Endodermal cell (in vitro differentiated cells): ENCODE measurements at regions not wholly inside any gene's neighbourhood (a gene's known extent, or its start where the extent isn't known, plus 50 kb on each side); places are given as distances from the start of the nearest gene placed in this dataset.

Experiments used
- DNase-seq: peaks from one replicate; pipeline ENCODE4 v3.0.0-alpha.2; 2017
- H3K27ac ChIP-seq: 2 replicates; pipeline ENCODE4 v1.5.1; 2013; ENCODE audit warnings: mild to moderate bottlenecking, low read depth, low read length, moderate library complexity
- H3K27me3 ChIP-seq: 2 replicates; pipeline ENCODE4 v1.6.1; 2013; ENCODE audit warnings: mild to moderate bottlenecking, low read length, moderate library complexity; ENCODE audit not compliant: insufficient read depth, control insufficient read depth, poor library complexity, severe bottlenecking
- H3K36me3 ChIP-seq: 2 replicates; pipeline ENCODE4 v1.7.0; 2013; ENCODE audit warnings: mild to moderate bottlenecking, low read length, moderate library complexity; ENCODE audit not compliant: control insufficient read depth, insufficient read depth
- H3K4me1 ChIP-seq: one replicate; pipeline ENCODE4 v1.7.0; 2013; ENCODE audit warnings: low read length; ENCODE audit not compliant: control insufficient read depth, insufficient read depth
- H3K4me3 ChIP-seq: 2 replicates; pipeline ENCODE4 v1.5.1; 2013; ENCODE audit warnings: mild to moderate bottlenecking, low read length, moderate library complexity
- H3K9ac ChIP-seq: 2 replicates; pipeline ENCODE4 v1.6.1; 2013; ENCODE audit warnings: mild to moderate bottlenecking, low read length, moderate library complexity; ENCODE audit not compliant: poor library complexity, severe bottlenecking; ENCODE audit errors: extremely low read depth
- H3K9me3 ChIP-seq: 2 replicates; pipeline ENCODE4 v1.6.1; 2013; ENCODE audit warnings: mild to moderate bottlenecking, low read length, moderate library complexity; ENCODE audit not compliant: control insufficient read depth
- H3K27ac Mint-ChIP-seq: 2 replicates; pipeline ENCODE4 v1.8.0; 2020; ENCODE audit warnings: mixed read lengths
- H3K27me3 Mint-ChIP-seq: 2 replicates; pipeline ENCODE4 v1.8.0; 2021; ENCODE audit warnings: mild to moderate bottlenecking, mixed read lengths; ENCODE audit not compliant: insufficient read depth
- H3K36me3 Mint-ChIP-seq: 2 replicates; pipeline ENCODE4 v1.8.0; 2020; ENCODE audit warnings: low read depth, mixed read lengths
- H3K4me1 Mint-ChIP-seq: 2 replicates; pipeline ENCODE4 v1.8.0; 2020; ENCODE audit warnings: mixed read lengths
- H3K4me3 Mint-ChIP-seq: 2 replicates; pipeline ENCODE4 v1.8.0; 2020; ENCODE audit warnings: mild to moderate bottlenecking, moderate library complexity, mixed read lengths
- H3K9me3 Mint-ChIP-seq: 2 replicates; pipeline ENCODE4 v1.8.0; 2020; ENCODE audit warnings: mild to moderate bottlenecking, mixed read lengths
- WGBS, 2 experiments: methylation state at CpG; one replicate each; pipeline versions ENCODE4 v1.1.5 to v1.1.7; 2013; ENCODE audit warnings: missing lambda C conversion rate in 2 of 2, mixed read lengths in 1 of 2; ENCODE audit not compliant: insufficient coverage in 1 of 2, insufficient read length in 1 of 2; 5-methylcytosine and 5-hydroxymethylcytosine counted together
- TF ChIP-seq, protein P1 (sequence below): fragments of 200-600 bp; sonication (generic); conservative IDR thresholded peaks from 2 replicates; pipeline ENCODE4 v1.5.0; 2021; ENCODE audit warnings: antibody characterized with exemption, mild to moderate bottlenecking

DNA sequence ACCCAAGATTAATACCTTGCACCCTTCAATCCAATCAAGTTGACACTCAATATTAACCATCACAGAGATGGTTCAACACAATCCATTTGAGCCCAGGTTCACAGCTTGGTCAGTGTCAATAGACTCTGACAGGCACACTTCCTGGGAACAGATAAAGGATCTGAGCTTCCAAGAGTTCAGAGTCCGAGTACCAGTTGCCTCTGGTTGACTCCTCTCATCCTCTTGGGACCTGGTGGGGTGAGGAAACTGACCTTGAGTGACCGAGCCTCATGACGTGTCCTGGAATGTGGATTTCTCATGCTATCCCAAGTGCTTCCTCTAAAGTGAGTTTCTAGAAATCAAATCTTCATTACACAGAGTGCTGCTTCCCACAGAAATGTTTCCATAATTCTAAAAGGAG lies 162.0 kb downstream of the CYP26A1 start:
- Mint-ChIP-seq H3K4me1 (peaks cover 24% of the 10 kb centered on the region), H3K4me3 (no peak overlapping the region), H3K9me3 (no peaks in the 10 kb centered on the region), H3K27me3 (peaks cover 2% of the 10 kb centered on the region), H3K36me3 (no peaks in the 10 kb centered on the region), H3K27ac (no peak overlapping the region)
- TF ChIP-seq, protein P1, sequence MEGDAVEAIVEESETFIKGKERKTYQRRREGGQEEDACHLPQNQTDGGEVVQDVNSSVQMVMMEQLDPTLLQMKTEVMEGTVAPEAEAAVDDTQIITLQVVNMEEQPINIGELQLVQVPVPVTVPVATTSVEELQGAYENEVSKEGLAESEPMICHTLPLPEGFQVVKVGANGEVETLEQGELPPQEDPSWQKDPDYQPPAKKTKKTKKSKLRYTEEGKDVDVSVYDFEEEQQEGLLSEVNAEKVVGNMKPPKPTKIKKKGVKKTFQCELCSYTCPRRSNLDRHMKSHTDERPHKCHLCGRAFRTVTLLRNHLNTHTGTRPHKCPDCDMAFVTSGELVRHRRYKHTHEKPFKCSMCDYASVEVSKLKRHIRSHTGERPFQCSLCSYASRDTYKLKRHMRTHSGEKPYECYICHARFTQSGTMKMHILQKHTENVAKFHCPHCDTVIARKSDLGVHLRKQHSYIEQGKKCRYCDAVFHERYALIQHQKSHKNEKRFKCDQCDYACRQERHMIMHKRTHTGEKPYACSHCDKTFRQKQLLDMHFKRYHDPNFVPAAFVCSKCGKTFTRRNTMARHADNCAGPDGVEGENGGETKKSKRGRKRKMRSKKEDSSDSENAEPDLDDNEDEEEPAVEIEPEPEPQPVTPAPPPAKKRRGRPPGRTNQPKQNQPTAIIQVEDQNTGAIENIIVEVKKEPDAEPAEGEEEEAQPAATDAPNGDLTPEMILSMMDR = no peak
- DNase-seq = no peak
- 82 to 96% methylated on average over 2 to 3 of the region's 3 CpGs for WGBS, 2 experiments
- no peak overlapping the region for H3K27ac ChIP-seq
- H3K9me3 ChIP-seq = no peaks in the 10 kb centered on the region
- H3K27me3 ChIP-seq = no peaks in the 10 kb centered on the region
- peaks cover 7% of the 10 kb centered on the region for H3K4me1 ChIP-seq
- H3K36me3 ChIP-seq = no peaks in the 10 kb centered on the region
- H3K4me3 ChIP-seq = peak overlapping the region; percentile 45
- H3K9ac ChIP-seq = no peak overlapping the region

DNA sequence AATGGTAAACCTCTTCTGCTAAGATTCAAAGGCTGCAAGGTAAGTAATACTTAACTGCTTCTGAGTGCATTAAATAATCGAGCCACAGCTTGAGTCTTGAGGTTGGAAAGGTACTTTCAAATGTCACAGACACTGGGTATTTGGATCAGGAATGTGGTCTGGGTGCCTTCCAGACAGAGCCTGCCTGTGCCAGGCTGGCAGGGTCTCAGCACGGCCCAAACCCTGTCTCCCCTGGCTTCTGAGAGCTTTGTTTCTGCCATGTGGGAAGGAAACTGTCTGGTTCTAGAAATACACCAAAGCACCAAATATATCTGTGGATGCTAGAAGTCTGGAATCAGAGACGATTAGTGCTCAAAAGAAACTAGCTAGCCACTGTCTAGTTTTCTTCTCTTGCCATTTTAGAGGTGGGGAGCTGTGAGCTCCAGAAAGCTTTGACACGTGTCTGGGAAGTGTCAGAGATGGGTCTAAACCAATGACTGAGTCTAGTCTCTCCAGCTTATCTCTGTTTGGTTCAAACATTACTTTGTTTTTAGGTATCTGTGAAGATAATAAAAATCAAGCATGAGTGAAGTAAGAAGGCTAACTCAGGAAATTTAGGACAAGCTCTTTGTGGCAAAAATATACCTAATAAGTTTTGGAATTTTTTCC lies 162.8 kb downstream of the CYP26A1 start:
- no peak overlapping the region for H3K4me3 ChIP-seq
- no peak overlapping the region for H3K4me3 Mint-ChIP-seq
- WGBS, 2 experiments = 88 to 93% methylated on average over 2 to 4 of the region's 4 CpGs
- TF ChIP-seq, protein P1 = no peak
- H3K9me3 Mint-ChIP-seq = no peaks in the 10 kb centered on the region
- peaks cover 7% of the 10 kb centered on the region for H3K4me1 ChIP-seq
- no peaks in the 10 kb centered on the region for H3K9me3 ChIP-seq
- no peak overlapping the region for H3K27ac ChIP-seq
- H3K4me1 Mint-ChIP-seq = peaks cover 24% of the 10 kb centered on the region
- H3K36me3 Mint-ChIP-seq = no peaks in the 10 kb centered on the region
- H3K36me3 ChIP-seq = no peaks in the 10 kb centered on the region
- H3K27ac Mint-ChIP-seq = no peak overlapping the region
- H3K27me3 ChIP-seq = no peaks in the 10 kb centered on the region
- H3K27me3 Mint-ChIP-seq = no peaks in the 10 kb centered on the region
- H3K9ac ChIP-seq = no peak overlapping the region
- no peak for DNase-seq

GRCh38 chr10:93245147-93245546 lies 171.5 kb downstream of the CYP26A1 start:
- Histone ChIP-seq H3K27ac (no peak overlapping the region), H3K4me1 (no peaks in the 10 kb centered on the region)

More at GRCh38 chr10:93245147-93245546, 171.5 kb downstream of the CYP26A1 start:
- H3K4me3 Mint-ChIP-seq = no peak overlapping the region
- no peak overlapping the region for H3K9ac ChIP-seq
- H3K27me3 ChIP-seq = no peaks in the 10 kb centered on the region
- peaks cover 7% of the 10 kb centered on the region for H3K4me1 Mint-ChIP-seq
- no peaks in the 10 kb centered on the region for H3K36me3 ChIP-seq
- no peaks in the 10 kb centered on the region for H3K27me3 Mint-ChIP-seq
- H3K9me3 ChIP-seq = no peaks in the 10 kb centered on the region
- H3K27ac Mint-ChIP-seq = no peak overlapping the region
- TF ChIP-seq, protein P1 = no peak
- no peak overlapping the region for H3K4me3 ChIP-seq
- H3K9me3 Mint-ChIP-seq = no peaks in the 10 kb centered on the region
- WGBS, 2 experiments = 86% methylated on average over 1 of the region's 1 CpG; no CpG with 5 or more reads in 1 of the 2 experiments
- no peaks in the 10 kb centered on the region for H3K36me3 Mint-ChIP-seq
- no peak for DNase-seq
